SK-N-SH treated with all-trans-retinoic acid at 6 μM for 48 hours (cell line): ENCODE measurements at regions not wholly inside any gene's neighbourhood (a gene's known extent, or its start where the extent isn't known, plus 50 kb on each side); places are given as distances from the start of the nearest gene placed in this dataset.
"Not testable (repeated sequence)": the region's sequence is repeated elsewhere in the genome, so short reads cannot be mapped to it uniquely, and the experiment has no call there.

Experiments used
- ATAC-seq: fragments of 200-7000 bp; cut with Tn5 transposase; 3 replicates; pipeline ENCODE4 v1.9.1; 2020; ENCODE audit warnings: mild to moderate bottlenecking, moderate library complexity
- ARNTL ChIP-seq: fragments of 450-650 bp; formaldehyde crosslinking; IDR thresholded peaks from 2 replicates; pipeline ENCODE4 v1.5.0; 2020; ENCODE audit warnings: low read depth, mild to moderate bottlenecking, moderate library complexity, borderline replicate concordance
- BACH2 ChIP-seq: fragments of 250-450 bp; sonication (Bioruptor Pico); IDR thresholded peaks from 2 replicates; pipeline ENCODE4 v1.9.0; 2021; ENCODE audit warnings: mild to moderate bottlenecking, borderline replicate concordance
- CSDC2 ChIP-seq: fragments of 250-450 bp; sonication (Bioruptor Pico); IDR thresholded peaks from 2 replicates; pipeline ENCODE4 v1.5.0; 2020; ENCODE audit warnings: mild to moderate bottlenecking, moderate library complexity
- CSRNP3 ChIP-seq: fragments of 250-450 bp; sonication (Bioruptor Pico); IDR thresholded peaks from 2 replicates; pipeline ENCODE4 v1.5.1; 2021; ENCODE audit warnings: mild to moderate bottlenecking, moderate library complexity
- ESRRG ChIP-seq: fragments of 250-450 bp; sonication (Bioruptor Pico); IDR thresholded peaks from 2 replicates; pipeline ENCODE4 v1.6.1; 2021; ENCODE audit warnings: mild to moderate bottlenecking
- GLIS3 ChIP-seq: fragments of 250-450 bp; sonication (Bioruptor Pico); IDR thresholded peaks from 2 replicates; pipeline ENCODE4 v1.5.0; 2020; ENCODE audit warnings: mild to moderate bottlenecking, moderate library complexity
- ISL1 ChIP-seq: fragments of 250-450 bp; sonication (Bioruptor Pico); IDR thresholded peaks from 2 replicates; pipeline ENCODE4 v2.1.2; 2022; ENCODE audit warnings: mild to moderate bottlenecking, moderate library complexity
- OSR1 ChIP-seq: fragments of 250-450 bp; sonication (Bioruptor Pico); IDR thresholded peaks from 2 replicates; pipeline ENCODE4 v1.8.0; 2022; ENCODE audit warnings: moderate library complexity, mild to moderate bottlenecking, inconsistent platforms
- PPARA ChIP-seq: fragments of 250-450 bp; sonication (Bioruptor Pico); IDR thresholded peaks from 2 replicates; pipeline ENCODE4 v1.5.0; 2020; ENCODE audit warnings: mild to moderate bottlenecking, borderline replicate concordance
- RARB ChIP-seq: fragments of 250-450 bp; sonication (Bioruptor Pico); IDR thresholded peaks from 2 replicates; pipeline ENCODE4 v1.8.0; 2021; ENCODE audit warnings: mild to moderate bottlenecking, moderate library complexity
- SNAI2 ChIP-seq: fragments of 250-450 bp; sonication (Bioruptor Pico); IDR thresholded peaks from 2 replicates; pipeline ENCODE4 v1.5.0; 2020; ENCODE audit warnings: mild to moderate bottlenecking, moderate library complexity
- TCF4 ChIP-seq: fragments of 250-450 bp; sonication (Bioruptor Pico); IDR thresholded peaks from 2 replicates; pipeline ENCODE4 v1.8.0; 2021; ENCODE audit warnings: mild to moderate bottlenecking, moderate library complexity, borderline replicate concordance
- TOX ChIP-seq: fragments of 250-450 bp; sonication (Bioruptor Pico); IDR thresholded peaks from 2 replicates; pipeline ENCODE4 v1.8.0; 2021; ENCODE audit warnings: mild to moderate bottlenecking, moderate library complexity, borderline replicate concordance
- TSHZ2 ChIP-seq: fragments of 250-450 bp; sonication (Bioruptor Pico); IDR thresholded peaks from 2 replicates; pipeline ENCODE4 v1.5.0; 2020; ENCODE audit warnings: mild to moderate bottlenecking, moderate library complexity
- ZC3H10 ChIP-seq: fragments of 250-450 bp; sonication (Bioruptor Pico); IDR thresholded peaks from 2 replicates; pipeline ENCODE4 v1.5.1; 2021; ENCODE audit warnings: mild to moderate bottlenecking, moderate library complexity
- ZFP3 ChIP-seq: fragments of 250-450 bp; sonication (Bioruptor Pico); IDR thresholded peaks from 2 replicates; pipeline ENCODE4 v1.5.0; 2020; ENCODE audit warnings: mild to moderate bottlenecking, moderate library complexity
- ZNF565 ChIP-seq: fragments of 450-650 bp; formaldehyde crosslinking; conservative IDR thresholded peaks from 2 replicates; pipeline ENCODE4 v1.5.0; 2020; ENCODE audit warnings: low read depth, mild to moderate bottlenecking, moderate library complexity
- ZNF70 ChIP-seq: fragments of 450-650 bp; formaldehyde crosslinking; IDR thresholded peaks from 2 replicates; pipeline ENCODE4 v1.5.0; 2020; ENCODE audit warnings: mild to moderate bottlenecking, moderate library complexity
- ZNF8 ChIP-seq: fragments of 450-650 bp; formaldehyde crosslinking; IDR thresholded peaks from 2 replicates; pipeline ENCODE4 v1.5.0; 2020; ENCODE audit warnings: mild to moderate bottlenecking, moderate library complexity
- TF ChIP-seq, protein P1 (sequence below): fragments of 250-450 bp; sonication (Bioruptor Pico); IDR thresholded peaks from 2 replicates; pipeline ENCODE4 v1.8.0; 2020; ENCODE audit warnings: mild to moderate bottlenecking, moderate library complexity, borderline replicate concordance
- TF ChIP-seq, protein P2 (sequence below): fragments of 250-450 bp; sonication (Bioruptor Pico); IDR thresholded peaks from 2 replicates; pipeline ENCODE4 v1.5.1; 2020; ENCODE audit warnings: low read depth, mild to moderate bottlenecking, moderate library complexity

- TF ChIP-seq ESRRG: no peak
- TF ChIP-seq PPARA (CRISPR knock-in tag): no peak
- TF ChIP-seq ZC3H10 (CRISPR knock-in tag): no peak
- TF ChIP-seq CSRNP3 (CRISPR knock-in tag): no peak
- TF ChIP-seq ZNF70 (CRISPR knock-in tag): no peak
- no peak for TF ChIP-seq OSR1 (CRISPR knock-in tag)
- no peak for TF ChIP-seq TOX
- no peak for TF ChIP-seq SNAI2 (CRISPR knock-in tag)
- TF ChIP-seq GLIS3 (CRISPR knock-in tag): no peak
- TF ChIP-seq ZFP3: no peak
- TF ChIP-seq ZNF8 (CRISPR knock-in tag): no peak
Measured at GRCh38 chr17:21508211-21508610, 132.1 kb downstream of the KCNJ12 start.

DNA sequence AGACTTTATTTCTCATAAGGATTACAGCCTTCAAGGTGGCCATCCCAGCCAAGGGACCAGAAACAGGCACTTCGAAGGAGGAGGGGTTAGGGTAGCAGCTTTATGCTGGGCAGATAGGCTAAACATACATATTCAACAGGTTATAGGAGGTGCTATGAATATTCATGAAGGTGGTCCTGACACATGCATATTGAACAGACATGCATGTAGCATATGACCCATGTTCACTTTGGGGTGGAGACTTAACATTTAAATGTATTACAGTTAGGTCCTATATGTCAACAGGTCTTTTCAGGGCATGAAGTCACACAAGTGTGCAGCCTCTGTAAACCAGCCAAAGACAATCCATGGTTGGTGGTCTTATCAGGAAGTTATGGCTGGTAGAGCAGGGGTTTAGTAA lies 133.2 kb downstream of the KCNJ12 start:
- ATAC-seq: not testable (repeated sequence)

More at GRCh38 chr17:21508211-21508610, 132.1 kb downstream of the KCNJ12 start:
- ATAC-seq: no peak

DNA sequence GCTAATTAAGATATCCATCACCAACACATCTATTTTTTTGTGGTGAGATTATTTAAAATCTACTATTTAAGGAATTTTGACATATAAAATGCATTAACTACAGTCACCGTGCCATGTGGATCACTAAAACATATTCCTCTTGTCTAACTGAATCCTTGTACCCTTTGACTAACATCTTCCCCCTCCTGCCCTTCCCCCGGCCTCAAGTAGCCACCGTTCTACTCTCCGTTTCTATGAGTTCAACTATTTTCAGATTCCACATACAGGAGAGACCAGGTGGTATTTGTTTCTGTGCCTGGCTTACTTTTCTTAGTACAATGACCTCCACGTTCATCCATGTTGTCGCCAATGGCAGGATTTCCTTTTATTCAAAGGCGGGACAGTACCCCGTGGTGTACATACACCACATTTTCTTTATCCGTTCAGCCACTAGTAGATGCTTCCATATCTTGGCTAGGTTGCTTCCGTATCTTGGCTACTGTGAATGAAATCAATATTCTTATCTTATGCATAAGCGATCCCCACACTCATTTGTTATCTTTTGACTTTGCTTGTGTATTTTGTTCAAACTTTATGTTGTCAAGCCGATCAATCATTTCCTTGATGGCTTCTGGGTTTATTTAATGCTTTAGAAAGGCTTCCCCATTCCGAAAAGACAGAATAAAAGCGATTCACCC lies 134.7 kb downstream of the KCNJ12 start:
- ATAC-seq: no peak
- no peak for TF ChIP-seq ESRRG
- no peak for TF ChIP-seq PPARA (CRISPR knock-in tag)
- no peak for TF ChIP-seq SNAI2 (CRISPR knock-in tag)
- TF ChIP-seq, protein P1, sequence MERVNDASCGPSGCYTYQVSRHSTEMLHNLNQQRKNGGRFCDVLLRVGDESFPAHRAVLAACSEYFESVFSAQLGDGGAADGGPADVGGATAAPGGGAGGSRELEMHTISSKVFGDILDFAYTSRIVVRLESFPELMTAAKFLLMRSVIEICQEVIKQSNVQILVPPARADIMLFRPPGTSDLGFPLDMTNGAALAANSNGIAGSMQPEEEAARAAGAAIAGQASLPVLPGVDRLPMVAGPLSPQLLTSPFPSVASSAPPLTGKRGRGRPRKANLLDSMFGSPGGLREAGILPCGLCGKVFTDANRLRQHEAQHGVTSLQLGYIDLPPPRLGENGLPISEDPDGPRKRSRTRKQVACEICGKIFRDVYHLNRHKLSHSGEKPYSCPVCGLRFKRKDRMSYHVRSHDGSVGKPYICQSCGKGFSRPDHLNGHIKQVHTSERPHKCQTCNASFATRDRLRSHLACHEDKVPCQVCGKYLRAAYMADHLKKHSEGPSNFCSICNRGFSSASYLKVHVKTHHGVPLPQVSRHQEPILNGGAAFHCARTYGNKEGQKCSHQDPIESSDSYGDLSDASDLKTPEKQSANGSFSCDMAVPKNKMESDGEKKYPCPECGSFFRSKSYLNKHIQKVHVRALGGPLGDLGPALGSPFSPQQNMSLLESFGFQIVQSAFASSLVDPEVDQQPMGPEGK (CRISPR knock-in tag): no peak
- no peak for TF ChIP-seq BACH2 (CRISPR knock-in tag)
- no peak for TF ChIP-seq GLIS3 (CRISPR knock-in tag)
- no peak for TF ChIP-seq ISL1 (CRISPR knock-in tag)
- no peak for TF ChIP-seq TSHZ2 (CRISPR knock-in tag)
- TF ChIP-seq ZNF565 (CRISPR knock-in tag): no peak
- no peak for TF ChIP-seq ZC3H10 (CRISPR knock-in tag)
- no peak for TF ChIP-seq TOX
- TF ChIP-seq CSRNP3 (CRISPR knock-in tag): no peak
- TF ChIP-seq ARNTL (CRISPR knock-in tag): no peak
- no peak for TF ChIP-seq TCF4 (CRISPR knock-in tag)
- no peak for TF ChIP-seq OSR1 (CRISPR knock-in tag)
- TF ChIP-seq CSDC2 (CRISPR knock-in tag): no peak
- TF ChIP-seq, all 23 proteins: peak for 0

- peak; percentile 98 for ATAC-seq
- TF ChIP-seq CSDC2 (CRISPR knock-in tag) (no peak), ZNF70 (CRISPR knock-in tag) (no peak), ISL1 (CRISPR knock-in tag) (no peak), ZNF8 (CRISPR knock-in tag) (no peak), ZNF565 (CRISPR knock-in tag) (no peak), SNAI2 (CRISPR knock-in tag) (no peak), ARNTL (CRISPR knock-in tag) (no peak), ZC3H10 (CRISPR knock-in tag) (no peak), TSHZ2 (CRISPR knock-in tag) (no peak), RARB (CRISPR knock-in tag) (no peak), ESRRG (no peak), TCF4 (CRISPR knock-in tag) (no peak)
- TF ChIP-seq, protein P2, sequence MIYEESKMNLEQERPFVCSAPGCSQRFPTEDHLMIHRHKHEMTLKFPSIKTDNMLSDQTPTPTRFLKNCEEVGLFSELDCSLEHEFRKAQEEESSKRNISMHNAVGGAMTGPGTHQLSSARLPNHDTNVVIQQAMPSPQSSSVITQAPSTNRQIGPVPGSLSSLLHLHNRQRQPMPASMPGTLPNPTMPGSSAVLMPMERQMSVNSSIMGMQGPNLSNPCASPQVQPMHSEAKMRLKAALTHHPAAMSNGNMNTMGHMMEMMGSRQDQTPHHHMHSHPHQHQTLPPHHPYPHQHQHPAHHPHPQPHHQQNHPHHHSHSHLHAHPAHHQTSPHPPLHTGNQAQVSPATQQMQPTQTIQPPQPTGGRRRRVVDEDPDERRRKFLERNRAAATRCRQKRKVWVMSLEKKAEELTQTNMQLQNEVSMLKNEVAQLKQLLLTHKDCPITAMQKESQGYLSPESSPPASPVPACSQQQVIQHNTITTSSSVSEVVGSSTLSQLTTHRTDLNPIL (CRISPR knock-in tag): no peak
Measured at GRCh38 chr17:21511363-21512195, 135.4 kb downstream of the KCNJ12 start.
